ENCODE measurements at regions not wholly inside any gene's neighbourhood (a gene's known extent, or its start where the extent isn't known, plus 50 kb on each side); places are given as distances from the start of the nearest gene placed in this dataset.

GRCh38 chr4:55754754-55755350, 64.7 kb upstream of the EXOC1L start:
- DNase-seq, result no peak

- DNase-seq, result no peak
These were observed 63.4 kb upstream of the EXOC1L start for GRCh38 chr4:55756208-55756607.

- no peak for DNase-seq
These were observed 62.1 kb upstream of the EXOC1L start for GRCh38 chr4:55757356-55757952.

GRCh38 chr4:55758066-55758465, 61.5 kb upstream of the EXOC1L start:
- no peak for DNase-seq

GRCh38 chr4:55758570-55758969, 61.0 kb upstream of the EXOC1L start:
- no peak for DNase-seq

GRCh38 chr4:55762819-55763218, 56.8 kb upstream of the EXOC1L start:
- no peak for DNase-seq

GRCh38 chr4:55763996-55764395, 55.6 kb upstream of the EXOC1L start:
- DNase-seq, result no peak

- no peak for DNase-seq
These were observed 54.5 kb upstream of the EXOC1L start for GRCh38 chr4:55765070-55765469.

- DNase-seq, result no peak
These were observed 51.3 kb upstream of the EXOC1L start for GRCh38 chr4:55768291-55768690.

Measured in right kidney (tissue), 1 donor.